Hematopoietic multipotent progenitor cell treated with erythropoietin and hydrocortisone succinate and interleukin-3 and kit ligand, for 6 days (in vitro differentiated cells): ENCODE measurements at regions not wholly inside any gene's neighbourhood (a gene's known extent, or its start where the extent isn't known, plus 50 kb on each side); places are given as distances from the start of the nearest gene placed in this dataset.
A peak's percentile ranks its signal among the peaks of the same experiment; 100 is the strongest.
"Not testable (repeated sequence)": the region's sequence is repeated elsewhere in the genome, so short reads cannot be mapped to it uniquely, and the experiment has no call there.

Experiments used
- DNase-seq: peaks from one replicate; pipeline ENCODE4 v3.0.0-alpha.2; 2015

DNA sequence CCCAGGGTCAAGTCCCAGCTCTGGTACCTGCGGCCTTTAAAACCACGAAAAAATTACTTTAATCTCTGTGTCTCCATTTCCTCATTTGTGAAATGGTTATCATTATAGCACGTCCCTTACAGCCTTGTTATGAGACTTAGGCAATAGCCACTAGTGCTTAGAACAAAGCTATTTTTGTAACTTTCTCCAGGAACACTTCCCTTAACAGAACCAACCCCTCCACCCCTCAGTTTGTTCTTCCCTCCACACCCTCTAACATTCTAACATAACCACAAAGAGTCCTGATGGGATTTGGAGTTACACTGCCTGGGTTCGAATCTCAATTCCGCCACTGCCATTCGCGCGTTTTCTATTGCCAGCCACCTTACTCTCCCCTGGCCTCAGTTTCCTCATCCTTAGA, 2777.4 kb upstream of the TPTE start:
- DNase-seq, result not testable (repeated sequence)

GRCh38 chr21:7744406-7745099, 2776.8 kb upstream of the TPTE start:
- not testable (repeated sequence) for DNase-seq

DNA sequence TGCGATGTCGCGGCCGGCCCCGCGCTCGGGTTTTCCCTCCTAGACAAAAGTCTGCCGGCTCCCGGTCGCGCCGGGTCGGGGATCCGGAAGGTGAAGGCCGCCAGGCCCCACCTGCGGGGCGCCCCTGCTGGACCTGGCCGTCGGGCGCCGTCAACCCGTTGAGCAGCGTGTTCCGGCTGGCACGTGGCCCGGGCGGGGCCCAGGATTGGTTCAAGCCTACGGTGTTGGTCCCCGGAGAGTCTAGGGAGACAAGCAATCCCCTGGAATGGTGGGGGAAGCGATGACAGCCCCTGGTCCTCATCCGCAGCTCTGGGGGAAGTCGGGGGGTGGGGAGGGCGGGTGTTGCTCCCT, 2776.3 kb upstream of the TPTE start:
- DNase-seq, result not testable (repeated sequence)

- not testable (repeated sequence) for DNase-seq
Measured at GRCh38 chr21:7747964-7748363, 2773.4 kb upstream of the TPTE start.

- not testable (repeated sequence) for DNase-seq
Measured at GRCh38 chr21:7752611-7753010, 2768.8 kb upstream of the TPTE start.

DNA sequence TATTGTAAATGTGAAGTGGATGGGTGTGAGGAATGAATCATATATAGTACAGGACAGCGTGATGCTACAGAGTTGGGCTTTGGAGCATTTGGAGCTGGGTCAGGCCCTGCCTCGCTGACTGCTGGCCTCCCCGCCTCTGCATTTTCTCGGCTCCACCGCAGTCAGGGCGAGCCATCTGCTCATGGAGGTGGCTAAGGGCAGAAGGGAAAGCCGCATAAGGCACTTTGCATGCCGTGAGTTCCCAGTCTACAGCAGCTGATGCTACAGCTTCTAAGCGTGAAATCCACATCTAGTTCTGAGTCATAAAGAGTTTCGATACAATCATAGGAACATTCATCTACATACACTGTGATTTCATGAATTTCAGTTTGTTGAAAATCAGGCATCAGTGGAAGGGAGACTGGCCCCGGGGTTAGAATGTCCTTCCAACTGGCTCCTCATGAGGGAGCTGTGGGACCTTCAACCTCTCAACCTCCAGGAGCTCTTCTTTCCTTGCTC, 2768.0 kb upstream of the TPTE start:
- DNase-seq, result not testable (repeated sequence)

DNA sequence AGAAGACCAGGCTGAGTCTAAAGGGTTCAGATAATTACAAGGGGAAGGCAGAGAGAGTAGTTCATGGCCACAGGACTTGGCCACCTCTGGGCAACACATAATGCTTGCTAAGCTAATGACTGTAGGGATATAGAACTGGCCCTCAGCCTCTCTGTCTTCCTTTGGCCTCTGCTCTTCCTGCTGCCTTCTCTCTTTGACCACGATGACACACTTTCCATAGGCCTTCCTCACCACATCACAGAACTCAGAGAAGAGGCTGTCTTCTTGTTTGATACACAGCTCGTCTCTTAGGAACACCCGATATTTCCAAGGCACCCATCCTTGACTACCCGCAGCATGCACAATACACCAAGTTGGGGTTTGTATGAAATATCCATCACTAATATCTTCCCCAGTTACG, 2751.4 kb upstream of the TPTE start:
- not testable (repeated sequence) for DNase-seq

- not testable (repeated sequence) for DNase-seq
Measured at GRCh38 chr21:7774219-7774618, 2747.2 kb upstream of the TPTE start.

DNA sequence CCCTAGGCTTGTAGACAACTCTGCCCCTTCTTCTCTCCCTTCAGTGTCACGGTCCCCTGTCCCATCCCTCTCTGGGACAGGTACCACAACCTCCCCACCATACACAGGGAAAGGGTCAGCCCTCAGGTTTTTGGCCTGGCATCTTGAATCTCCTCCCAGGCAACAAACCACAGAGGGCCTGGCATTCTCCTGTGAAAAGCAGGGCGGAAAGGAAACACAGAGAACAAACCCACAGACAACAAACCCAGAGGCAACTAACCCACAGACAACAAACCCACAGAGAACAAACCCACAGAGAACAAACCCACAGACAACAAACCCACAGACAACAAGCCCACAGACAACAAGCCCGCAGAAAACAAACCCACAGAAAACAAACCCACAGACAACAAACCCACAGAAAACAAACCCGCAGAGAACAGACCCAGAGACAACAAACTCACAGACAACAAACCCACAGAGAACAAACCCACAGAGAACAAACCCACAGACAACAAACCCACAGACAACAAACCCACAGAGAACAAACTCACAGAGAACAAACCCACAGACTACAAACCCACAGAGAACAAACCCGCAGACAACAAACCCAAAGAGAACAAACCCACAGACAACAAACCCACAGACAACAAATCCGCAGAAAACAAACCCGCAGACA, 2745.9 kb upstream of the TPTE start:
- DNase-seq, result peak; percentile 1

DNA sequence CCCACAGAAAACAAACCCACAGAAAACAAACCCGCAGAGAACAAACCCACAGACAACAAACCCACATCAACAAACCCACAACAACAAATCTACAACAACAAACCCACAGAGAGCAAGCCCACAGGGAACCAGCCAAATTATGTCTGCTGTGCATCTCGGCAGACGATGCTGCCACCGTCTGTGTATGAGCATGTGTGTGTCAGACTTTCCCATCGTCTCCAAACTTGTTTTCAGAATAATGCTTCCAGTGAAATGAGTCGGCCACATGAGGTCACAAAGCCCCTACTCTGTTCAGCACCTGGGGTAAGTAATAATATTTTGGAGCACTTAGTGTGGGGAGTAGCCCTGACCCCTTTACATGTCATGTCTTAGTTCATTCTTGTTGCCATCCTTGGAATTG, 2745.3 kb upstream of the TPTE start:
- DNase-seq, result not testable (repeated sequence)

DNA sequence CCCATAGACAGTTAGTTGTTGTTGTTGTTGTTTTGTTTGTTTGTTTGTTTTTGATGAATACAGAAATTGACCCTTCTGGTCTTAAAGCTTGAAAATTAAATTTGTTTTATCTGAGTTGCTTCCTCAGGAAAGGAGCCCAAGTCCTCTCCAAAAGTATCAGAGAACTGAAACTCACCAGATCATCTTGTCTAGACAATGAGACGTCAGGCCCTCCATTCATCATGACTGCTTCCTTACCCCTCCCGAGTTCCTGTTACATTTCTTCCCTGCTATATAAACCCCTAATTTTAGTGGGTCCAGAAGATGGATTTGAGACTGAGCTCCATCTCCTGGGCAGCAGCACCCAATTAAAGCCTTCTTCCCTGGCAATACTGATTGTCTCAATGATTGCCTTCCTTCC, 2744.8 kb upstream of the TPTE start:
- DNase-seq, result not testable (repeated sequence)

GRCh38 chr21:7777289-7777688, 2744.1 kb upstream of the TPTE start:
- not testable (repeated sequence) for DNase-seq

- not testable (repeated sequence) for DNase-seq
Measured at GRCh38 chr21:7787427-7788078, 2733.8 kb upstream of the TPTE start.

DNA sequence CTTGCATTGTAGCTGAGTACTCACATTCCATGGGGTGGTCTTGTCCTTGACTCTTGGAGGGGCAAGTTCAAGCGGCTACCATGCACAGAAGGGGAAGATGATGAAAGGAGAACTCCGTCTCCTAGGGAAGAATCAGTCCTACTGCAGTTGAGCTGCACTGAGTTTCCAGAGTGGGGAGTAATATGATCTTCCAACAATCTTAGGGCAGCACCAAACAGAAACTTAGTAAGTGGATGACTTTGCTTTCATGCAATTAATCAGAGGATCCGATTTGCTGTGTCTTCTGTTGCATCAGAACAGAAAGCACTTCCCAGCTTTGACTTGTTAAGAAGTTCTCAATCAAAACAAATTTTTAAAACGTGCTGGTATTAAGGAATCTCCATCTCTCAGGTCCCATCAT, 2727.6 kb upstream of the TPTE start:
- not testable (repeated sequence) for DNase-seq

- not testable (repeated sequence) for DNase-seq
Measured at GRCh38 chr21:7797328-7797727, 2724.1 kb upstream of the TPTE start.

- DNase-seq, result not testable (repeated sequence)
Measured at GRCh38 chr21:7798446-7798845, 2722.9 kb upstream of the TPTE start.

GRCh38 chr21:7799697-7800096, 2721.7 kb upstream of the TPTE start:
- not testable (repeated sequence) for DNase-seq

GRCh38 chr21:7813475-7813874, 2707.9 kb upstream of the TPTE start:
- DNase-seq, result not testable (repeated sequence)

DNA sequence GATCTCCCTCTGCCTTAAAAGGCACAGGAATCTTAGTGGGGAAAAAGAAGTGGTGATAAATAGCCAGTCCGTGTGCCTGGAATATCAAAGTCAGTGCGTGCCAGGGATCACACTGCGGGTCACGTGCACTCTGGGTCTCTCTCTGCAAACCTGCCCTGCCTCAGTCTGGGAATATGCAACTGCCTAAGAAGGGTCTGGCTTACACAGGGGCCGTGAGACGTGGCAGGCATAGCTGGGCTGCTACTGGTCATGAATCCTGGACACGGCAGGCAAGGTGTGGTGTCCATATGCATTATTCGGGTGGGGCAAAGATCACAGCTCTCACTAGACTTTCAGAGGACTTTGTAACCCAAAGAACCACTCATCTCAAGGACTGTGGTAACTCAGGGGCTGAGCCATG, 2704.4 kb upstream of the TPTE start:
- DNase-seq, result not testable (repeated sequence)

GRCh38 chr21:7819301-7819700, 2702.1 kb upstream of the TPTE start:
- DNase-seq, result not testable (repeated sequence)

DNA sequence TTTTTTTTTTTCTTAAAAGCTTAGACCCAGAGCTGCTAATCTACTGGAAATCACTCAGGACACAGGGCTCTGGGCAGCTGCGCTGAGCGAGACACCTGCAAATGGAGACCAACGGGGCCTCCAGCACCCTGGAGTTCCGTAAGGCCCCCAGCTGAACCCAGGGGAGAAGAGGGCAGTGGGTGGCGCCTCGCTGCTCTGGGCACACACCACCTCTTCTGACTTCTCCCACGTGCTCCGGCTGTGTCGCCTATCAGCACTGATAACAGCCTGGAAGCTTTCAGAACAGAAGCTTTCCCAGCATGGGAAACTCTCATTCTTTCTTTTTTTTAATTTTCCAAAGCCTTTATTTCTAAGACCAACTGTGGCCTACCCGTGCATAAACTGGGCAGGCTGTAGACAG, 2695.8 kb upstream of the TPTE start:
- not testable (repeated sequence) for DNase-seq

GRCh38 chr21:7826174-7826573, 2695.2 kb upstream of the TPTE start:
- DNase-seq, result not testable (repeated sequence)

- not testable (repeated sequence) for DNase-seq
Measured at GRCh38 chr21:7828260-7828659, 2693.1 kb upstream of the TPTE start.

- not testable (repeated sequence) for DNase-seq
Measured at GRCh38 chr21:7829411-7829810, 2692.0 kb upstream of the TPTE start.
